ENCODE measurements at regions not wholly inside any gene's neighbourhood (a gene's known extent, or its start where the extent isn't known, plus 50 kb on each side); places are given as distances from the start of the nearest gene placed in this dataset.

- H3K4me3 ChIP-seq (ENCODE audit: low read depth, low read length) = no peak overlapping the region
Observed at GRCh38 chr3:34396288-34396687, 597.9 kb downstream of the PDCD6IP start.

GRCh38 chr3:34396956-34397355, 598.5 kb downstream of the PDCD6IP start:
- no peak for TF ChIP-seq POLR2A (IDR thresholded peaks at IDR 0.05; ENCODE audit: extremely low read depth, insufficient read length)
- TF ChIP-seq MAX (IDR thresholded peaks at IDR 0.05; ENCODE audit: low read depth, low read length) = no peak
- TF ChIP-seq CTCF (IDR thresholded peaks at IDR 0.05; ENCODE audit: low read depth, low read length) = no peak
- no peak for TF ChIP-seq MYC (IDR thresholded peaks at IDR 0.05; ENCODE audit: low read depth, low read length)
- no peak overlapping the region for H3K4me3 ChIP-seq (ENCODE audit: low read depth, low read length)
- DNase-seq (ENCODE audit: low read depth) = no peak

More at GRCh38 chr3:34396288-34396687, 597.9 kb downstream of the PDCD6IP start:
- no peak for DNase-seq (ENCODE audit: low read depth)
- TF ChIP-seq MAX (IDR thresholded peaks at IDR 0.05; ENCODE audit: low read depth, low read length) (no peak), MYC (IDR thresholded peaks at IDR 0.05; ENCODE audit: low read depth, low read length) (no peak), POLR2A (IDR thresholded peaks at IDR 0.05; ENCODE audit: extremely low read depth, insufficient read length) (no peak), CTCF (IDR thresholded peaks at IDR 0.05; ENCODE audit: low read depth, low read length) (no peak)

- TF ChIP-seq MAX (IDR thresholded peaks at IDR 0.05; ENCODE audit: low read depth, low read length) (no peak), MYC (IDR thresholded peaks at IDR 0.05; ENCODE audit: low read depth, low read length) (no peak), CTCF (IDR thresholded peaks at IDR 0.05; ENCODE audit: low read depth, low read length) (no peak), POLR2A (IDR thresholded peaks at IDR 0.05; ENCODE audit: extremely low read depth, insufficient read length) (no peak)
- H3K4me3 ChIP-seq (ENCODE audit: low read depth, low read length) = no peak overlapping the region
- no peak for DNase-seq (ENCODE audit: low read depth)
Observed at GRCh38 chr3:34399401-34399800, 601.0 kb downstream of the PDCD6IP start.

GRCh38 chr3:34405159-34405558, 606.7 kb downstream of the PDCD6IP start:
- no peak for DNase-seq (ENCODE audit: low read depth)
- no peak for TF ChIP-seq CTCF (IDR thresholded peaks at IDR 0.05; ENCODE audit: low read depth, low read length)
- no peak overlapping the region for H3K4me3 ChIP-seq (ENCODE audit: low read depth, low read length)

- no peak overlapping the region for H3K4me3 ChIP-seq (ENCODE audit: low read depth, low read length)
- no peak for DNase-seq (ENCODE audit: low read depth)
- no peak for TF ChIP-seq MAX (IDR thresholded peaks at IDR 0.05; ENCODE audit: low read depth, low read length)
- TF ChIP-seq POLR2A (IDR thresholded peaks at IDR 0.05; ENCODE audit: extremely low read depth, insufficient read length) = no peak
Observed at GRCh38 chr3:34407281-34407680, 608.9 kb downstream of the PDCD6IP start.

- DNase-seq (ENCODE audit: low read depth) = no peak
- TF ChIP-seq MYC (IDR thresholded peaks at IDR 0.05; ENCODE audit: low read depth, low read length) = no peak
- no peak for TF ChIP-seq POLR2A (IDR thresholded peaks at IDR 0.05; ENCODE audit: extremely low read depth, insufficient read length)
- no peak for TF ChIP-seq CTCF (IDR thresholded peaks at IDR 0.05; ENCODE audit: low read depth, low read length)
- no peak for TF ChIP-seq MAX (IDR thresholded peaks at IDR 0.05; ENCODE audit: low read depth, low read length)
- no peak overlapping the region for H3K4me3 ChIP-seq (ENCODE audit: low read depth, low read length)
Observed at GRCh38 chr3:34408088-34408487, 609.7 kb downstream of the PDCD6IP start.
